CD14-positive monocyte (primary cell): ENCODE measurements at regions not wholly inside any gene's neighbourhood (a gene's known extent, or its start where the extent isn't known, plus 50 kb on each side); places are given as distances from the start of the nearest gene placed in this dataset.

Experiments used
- DNase-seq, 3 donors: peaks; one replicate each; pipeline ENCODE4 v3.0.0-alpha.2; 2011 to 2022
- H2AFZ ChIP-seq: 2 replicates; pipeline ENCODE4 v1.6.0; 2012; ENCODE audit warnings: mild to moderate bottlenecking, low read depth, low read length, inconsistent platforms; ENCODE audit not compliant: insufficient read depth, poor library complexity, severe bottlenecking
- H3K27ac ChIP-seq, 2 donors: 1 replicate in 1 of 2; 2 replicates in 1 of 2; pipeline ENCODE4 v1.5.1; 2012 to 2013; ENCODE audit warnings: low read length in 2 of 2, control low read depth in 1 of 2, inconsistent platforms in 1 of 2, low read depth in 1 of 2, mild to moderate bottlenecking in 1 of 2
- H3K27me3 ChIP-seq, 2 donors: one replicate each; pipeline versions ENCODE4 v1.6.0 to v1.6.1; 2011 to 2013; ENCODE audit warnings: low read length in 2 of 2; ENCODE audit not compliant: control insufficient read depth in 2 of 2, insufficient read depth in 2 of 2
- H3K36me3 ChIP-seq, 2 donors: replicated peaks in 1 of 2; 1 replicate in 1 of 2; 2 replicates in 1 of 2; pipeline versions ENCODE4 v1.5.1 to v1.6.1; 2012 to 2013; ENCODE audit warnings: low read length in 2 of 2, control low read depth in 1 of 2, inconsistent platforms in 1 of 2, mild to moderate bottlenecking in 1 of 2; ENCODE audit not compliant: insufficient read depth in 2 of 2, control insufficient read depth in 1 of 2
- H3K4me1 ChIP-seq, 2 donors: 1 replicate in 1 of 2; 2 replicates in 1 of 2; pipeline versions ENCODE4 v1.5.1 to v1.6.1; 2012 to 2013; ENCODE audit warnings: low read length in 2 of 2, control low read depth in 1 of 2, inconsistent platforms in 1 of 2, mild to moderate bottlenecking in 1 of 2, moderate library complexity in 1 of 2; ENCODE audit not compliant: insufficient read depth in 2 of 2, control insufficient read depth in 1 of 2
- H3K4me2 ChIP-seq: replicated peaks from 2 replicates; pipeline ENCODE3; 2012; ENCODE audit warnings: low read length, moderate library complexity, mild to moderate bottlenecking; ENCODE audit not compliant: poor library complexity, severe bottlenecking; ENCODE audit errors: extremely low read depth
- H3K4me3 ChIP-seq, 3 experiments: fragments of 200-600 bp in 1 of 3; sonication (generic) in 1 of 3; replicated peaks in 1 of 3; 1 replicate in 2 of 3; 2 replicates in 1 of 3; pipeline ENCODE4 v1.5.1; 2011 to 2013; ENCODE audit warnings: low read length in 3 of 3, mild to moderate bottlenecking in 3 of 3, control low read depth in 2 of 3, low read depth in 2 of 3, inconsistent platforms in 1 of 3, moderate library complexity in 1 of 3
- H3K79me2 ChIP-seq: 2 replicates; pipeline ENCODE4 v1.6.0; 2012; ENCODE audit warnings: mild to moderate bottlenecking, control low read depth, inconsistent platforms, low read length, moderate library complexity; ENCODE audit not compliant: insufficient read depth
- H3K9ac ChIP-seq: 2 replicates; pipeline ENCODE4 v1.6.0; 2017; ENCODE audit warnings: low read length, mild to moderate bottlenecking; ENCODE audit not compliant: insufficient read depth, poor library complexity, severe bottlenecking
- H3K9me3 ChIP-seq, 2 donors: replicated peaks in 1 of 2; 1 replicate in 1 of 2; 2 replicates in 1 of 2; pipeline versions ENCODE4 v1.5.1 to v1.6.1; 2012 to 2013; ENCODE audit warnings: low read length in 2 of 2, control low read depth in 1 of 2; ENCODE audit not compliant: control insufficient read depth in 1 of 2, insufficient read depth in 1 of 2
- H4K20me1 ChIP-seq: 2 replicates; pipeline ENCODE4 v1.6.0; 2012; ENCODE audit warnings: mild to moderate bottlenecking, low read length, control low read depth, moderate library complexity; ENCODE audit not compliant: insufficient read depth
- H3K27ac Mint-ChIP-seq, 7 donors: one replicate each; pipeline ENCODE4 v1.8.0; 2020; ENCODE audit warnings: mild to moderate bottlenecking in 7 of 7, mixed read lengths in 7 of 7, moderate library complexity in 6 of 7, inconsistent platforms in 2 of 7
- H3K27me3 Mint-ChIP-seq, 3 donors: one replicate each; pipeline ENCODE4 v1.8.0; 2021 to 2022; ENCODE audit warnings: low read depth in 3 of 3, mild to moderate bottlenecking in 3 of 3, mixed read lengths in 3 of 3, moderate library complexity in 3 of 3, inconsistent platforms in 1 of 3
- H3K36me3 Mint-ChIP-seq, 2 donors: one replicate each; pipeline ENCODE4 v1.8.0; 2020; ENCODE audit warnings: mixed read lengths in 2 of 2, inconsistent platforms in 1 of 2, mild to moderate bottlenecking in 1 of 2
- H3K4me1 Mint-ChIP-seq: one replicate; pipeline ENCODE4 v1.8.0; 2020; ENCODE audit warnings: mild to moderate bottlenecking, mixed read lengths
- H3K4me3 Mint-ChIP-seq, 2 donors: one replicate each; pipeline ENCODE4 v1.8.0; 2020; ENCODE audit warnings: mild to moderate bottlenecking in 2 of 2, mixed read lengths in 2 of 2, moderate library complexity in 1 of 2
- H3K9me3 Mint-ChIP-seq, 7 donors: one replicate each; pipeline ENCODE4 v1.8.0; 2020 to 2022; ENCODE audit warnings: mixed read lengths in 7 of 7, mild to moderate bottlenecking in 6 of 7, moderate library complexity in 6 of 7, inconsistent platforms in 2 of 7
- WGBS: methylation state at CpG from one replicate; pipeline ENCODE4 v1.1.5; 2013; ENCODE audit warnings: missing lambda C conversion rate; ENCODE audit not compliant: insufficient coverage; 5-methylcytosine and 5-hydroxymethylcytosine counted together
- intact Hi-C, 2 donors: fragments of 100-400 bp; cut with micrococcal nuclease; formaldehyde crosslinking; loops; one replicate each; pipeline versions ENCODE4 v1.15.0 to v1.15.1; 2023
- TF ChIP-seq, protein P1 (sequence below): fragments of 200-600 bp; IDR thresholded peaks from one replicate; pipeline ENCODE4 v1.8.0; 2022; ENCODE audit warnings: antibody characterized with exemption, mild to moderate bottlenecking

- H2AFZ ChIP-seq: no peak overlapping the region
- no peaks in the 10 kb centered on the region for H3K79me2 ChIP-seq
- Mint-ChIP-seq H3K9me3 (peaks cover 0 to 8% (median 1%) of the 10 kb centered on the region in 7 donors), H3K4me3 (no peak overlapping the region), H3K27ac (no peak overlapping the region), H3K4me1 (no peaks in the 10 kb centered on the region), H3K27me3 (peaks cover 0 to 8% (median 0%) of the 10 kb centered on the region in 3 donors), H3K36me3 (no peaks in the 10 kb centered on the region)
- intact Hi-C loops: no loop called here
- no peak overlapping the region for H3K4me3 ChIP-seq
- no peaks in the 10 kb centered on the region for H3K36me3 ChIP-seq
- TF ChIP-seq, protein P1, sequence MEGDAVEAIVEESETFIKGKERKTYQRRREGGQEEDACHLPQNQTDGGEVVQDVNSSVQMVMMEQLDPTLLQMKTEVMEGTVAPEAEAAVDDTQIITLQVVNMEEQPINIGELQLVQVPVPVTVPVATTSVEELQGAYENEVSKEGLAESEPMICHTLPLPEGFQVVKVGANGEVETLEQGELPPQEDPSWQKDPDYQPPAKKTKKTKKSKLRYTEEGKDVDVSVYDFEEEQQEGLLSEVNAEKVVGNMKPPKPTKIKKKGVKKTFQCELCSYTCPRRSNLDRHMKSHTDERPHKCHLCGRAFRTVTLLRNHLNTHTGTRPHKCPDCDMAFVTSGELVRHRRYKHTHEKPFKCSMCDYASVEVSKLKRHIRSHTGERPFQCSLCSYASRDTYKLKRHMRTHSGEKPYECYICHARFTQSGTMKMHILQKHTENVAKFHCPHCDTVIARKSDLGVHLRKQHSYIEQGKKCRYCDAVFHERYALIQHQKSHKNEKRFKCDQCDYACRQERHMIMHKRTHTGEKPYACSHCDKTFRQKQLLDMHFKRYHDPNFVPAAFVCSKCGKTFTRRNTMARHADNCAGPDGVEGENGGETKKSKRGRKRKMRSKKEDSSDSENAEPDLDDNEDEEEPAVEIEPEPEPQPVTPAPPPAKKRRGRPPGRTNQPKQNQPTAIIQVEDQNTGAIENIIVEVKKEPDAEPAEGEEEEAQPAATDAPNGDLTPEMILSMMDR: no peak
- no peak for DNase-seq
- no peaks in the 10 kb centered on the region for H3K4me1 ChIP-seq
- H3K27me3 ChIP-seq: no peaks in the 10 kb centered on the region
- H3K9me3 ChIP-seq: no peaks in the 10 kb centered on the region
- 77% methylated on average over 2 of the region's 5 CpGs for WGBS
- no peak overlapping the region for H3K9ac ChIP-seq
- H3K4me2 ChIP-seq: no peak overlapping the region
- no peak overlapping the region for H3K27ac ChIP-seq
- no peaks in the 10 kb centered on the region for H4K20me1 ChIP-seq
These were observed 244.0 kb upstream of the JAG1 start for GRCh38 chr20:10917826-10918225.

- Mint-ChIP-seq H3K36me3 (no peaks in the 10 kb centered on the region), H3K27me3 (peaks cover 0 to 8% (median 0%) of the 10 kb centered on the region in 3 donors), H3K27ac (no peak overlapping the region), H3K4me1 (no peaks in the 10 kb centered on the region), H3K4me3 (no peak overlapping the region), H3K9me3 (peaks cover 0 to 8% (median 1%) of the 10 kb centered on the region in 7 donors)
- Histone ChIP-seq H3K4me2 (no peak overlapping the region), H3K27ac (no peak overlapping the region), H3K9me3 (no peaks in the 10 kb centered on the region), H3K27me3 (no peaks in the 10 kb centered on the region), H3K4me3 (no peak overlapping the region), H3K36me3 (no peaks in the 10 kb centered on the region), H3K4me1 (no peaks in the 10 kb centered on the region), H3K9ac (no peak overlapping the region), H3K79me2 (no peaks in the 10 kb centered on the region), H4K20me1 (no peaks in the 10 kb centered on the region), H2AFZ (no peak overlapping the region)
- DNase-seq: no peak
- TF ChIP-seq, protein P1: no peak
- 83% methylated on average over 5 of the region's 6 CpGs for WGBS
- intact Hi-C loops: no loop called here
These were observed 245.8 kb upstream of the JAG1 start for GRCh38 chr20:10919396-10920140.
